Pancreas (tissue), 10 donors: ENCODE measurements at regions not wholly inside any gene's neighbourhood (a gene's known extent, or its start where the extent isn't known, plus 50 kb on each side); places are given as distances from the start of the nearest gene placed in this dataset.

Source experiments
- ATAC-seq, 4 donors: fragments of 200-7000 bp; cut with Tn5 transposase; one replicate each; pipeline versions ENCODE4 v1.8.0 to v1.9.1; 2020; ENCODE audit warnings: mild to moderate bottlenecking in 4 of 4, moderate library complexity in 4 of 4
- DNase-seq, 6 donors: peaks; one replicate each; pipeline ENCODE4 v3.0.0-alpha.2; 2020
- FAIRE-seq: peaks from 2 replicates; lab custom pipeline; 2012; peaks lifted over from hg19 to GRCh38; lab: Jason Lieb, UNC
- H3K27ac ChIP-seq, 4 donors: fragments of 200-600 bp; sonication (generic); 1 replicate in 3 of 4; 2 replicates in 1 of 4; pipeline versions ENCODE4 v1.5.0 to v1.8.0; 2020
- H3K27me3 ChIP-seq, 4 donors: fragments of 200-600 bp; one replicate each; pipeline ENCODE4 v1.8.0; 2021
- H3K36me3 ChIP-seq, 3 donors: fragments of 200-600 bp; sonication (generic) in 1 of 3; one replicate each; pipeline versions ENCODE4 v1.5.0 to v1.8.0; 2020 to 2021
- H3K4me1 ChIP-seq, 3 donors: fragments of 200-600 bp; one replicate each; pipeline ENCODE4 v1.8.0; 2021
- H3K4me3 ChIP-seq, 4 donors: fragments of 200-600 bp; sonication (generic) in 2 of 4; one replicate each; pipeline versions ENCODE4 v1.5.0 to v1.8.0; 2020 to 2021
- H3K9me3 ChIP-seq, 4 donors: fragments of 200-600 bp; one replicate each; pipeline ENCODE4 v1.8.0; 2021
- CTCF ChIP-seq, 4 donors: fragments of 200-600 bp; sonication (generic) in 3 of 4; IDR thresholded peaks; one replicate each; pipeline versions ENCODE4 v1.5.0 to v1.8.0; 2021; ENCODE audit warnings: antibody characterized with exemption in 4 of 4
- WGBS, 2 donors: extraction: QIAGEN DNeasy Blood & Tissue Kit; methylation state at CpG; one replicate each; pipeline ENCODE4 v1.1.7; 2013; 5-methylcytosine and 5-hydroxymethylcytosine counted together
- intact Hi-C, 3 donors: fragments of 100-400 bp; cut with DNase I; formaldehyde crosslinking; loops; one replicate each; pipeline versions ENCODE4 v1.11.1 to v1.14.2; 2022
- donor health status: healthy with polysubstance abuse.
- donor health status: DM: no; HTN: no; CAD: no; lungs with moderate emphysema.
- donor health status: DM: no; HTN: no; CAD: no.
- donor health status: control.
- donor health status: control.
- donor health status: Bipolar disorder and iron deficiency.
- donor health status: DM: yes; HTN: yes; CAD: no.
- donor health status: DM: no; HTN: no; CAD: no.
- donor health status: DM: no; HTN: no; CAD: no.
- donor health status: DM: yes; HTN: yes; CAD: no.

GRCh38 chr12:75638792-75639191 is 127.4 kb upstream of the KRR1 start:
- Histone ChIP-seq H3K4me1 (no peaks in the 10 kb centered on the region), H3K27ac (no peak overlapping the region), H3K4me3 (no peak overlapping the region), H3K27me3 (no peaks in the 10 kb centered on the region), H3K36me3 (no peaks in the 10 kb centered on the region), H3K9me3 (no peaks in the 10 kb centered on the region)
- no peak for TF ChIP-seq CTCF (IDR thresholded peaks at IDR 0.05)
- intact Hi-C loops, result no loop called here
- FAIRE-seq (no peak), DNase-seq (no peak), ATAC-seq (no peak)
- WGBS, 2 donors, result 93 to 96% methylated on average over 7 of the region's 7 CpGs

GRCh38 chr12:75636607-75637006 is 125.2 kb upstream of the KRR1 start:
- Histone ChIP-seq H3K36me3 (no peaks in the 10 kb centered on the region), H3K27me3 (no peaks in the 10 kb centered on the region), H3K4me1 (no peaks in the 10 kb centered on the region), H3K4me3 (no peak overlapping the region), H3K9me3 (no peaks in the 10 kb centered on the region), H3K27ac (no peak overlapping the region)
- no peak for ATAC-seq
- intact Hi-C loops, result no loop called here
- no peak for FAIRE-seq
- DNase-seq, result no peak
- no peak for TF ChIP-seq CTCF (IDR thresholded peaks at IDR 0.05)
- WGBS, 2 donors, result 88 to 91% methylated on average over 4 of the region's 4 CpGs

GRCh38 chr12:75635606-75636444 is 124.4 kb upstream of the KRR1 start:
- H3K27me3 ChIP-seq, result no peaks in the 10 kb centered on the region
- no peak for TF ChIP-seq CTCF (IDR thresholded peaks at IDR 0.05)
- ATAC-seq (peak in 1 of 4 donors; percentile 40), FAIRE-seq (no peak), DNase-seq (no peak)
- intact Hi-C loops, result no loop called here
- H3K4me3 ChIP-seq, result no peak overlapping the region
- no peaks in the 10 kb centered on the region for H3K4me1 ChIP-seq
- H3K27ac ChIP-seq, result no peak overlapping the region
- H3K9me3 ChIP-seq, result no peaks in the 10 kb centered on the region
- no peaks in the 10 kb centered on the region for H3K36me3 ChIP-seq
- WGBS, 2 donors, result 73 to 75% methylated on average over 6 of the region's 6 CpGs

- Histone ChIP-seq H3K36me3 (no peaks in the 10 kb centered on the region), H3K9me3 (no peaks in the 10 kb centered on the region), H3K27me3 (no peaks in the 10 kb centered on the region), H3K27ac (no peak overlapping the region), H3K4me3 (no peak overlapping the region), H3K4me1 (no peaks in the 10 kb centered on the region)
- WGBS, 2 donors, result 61 to 66% methylated on average over 3 of the region's 3 CpGs
- FAIRE-seq (no peak), ATAC-seq (no peak), DNase-seq (no peak)
- TF ChIP-seq CTCF (IDR thresholded peaks at IDR 0.05), result no peak
- intact Hi-C loops, result no loop called here
These were observed 123.1 kb upstream of the KRR1 start for GRCh38 chr12:75634244-75635222.
